ENCODE measurements at regions not wholly inside any gene's neighbourhood (a gene's known extent, or its start where the extent isn't known, plus 50 kb on each side); places are given as distances from the start of the nearest gene placed in this dataset.

GRCh38 chr17:27382025-27382424, 74.2 kb upstream of the KSR1 start:
- Mint-ChIP-seq H3K4me3 (no peak overlapping the region), H3K27me3 (ENCODE audit: low read depth) (peaks cover 26% of the 10 kb centered on the region), H3K4me1 (ENCODE audit: low read depth) (peaks cover 6% of the 10 kb centered on the region), H3K27ac (no peak overlapping the region), H3K9me3 (no peaks in the 10 kb centered on the region), H3K36me3 (ENCODE audit: low read depth) (no peaks in the 10 kb centered on the region)
- no peak for DNase-seq (ENCODE audit: low spot score)

GRCh38 chr17:27384261-27384701, 72.0 kb upstream of the KSR1 start:
- peaks cover 16% of the 10 kb centered on the region for H3K27me3 Mint-ChIP-seq (ENCODE audit: low read depth)
- no peaks in the 10 kb centered on the region for H3K9me3 Mint-ChIP-seq
- no peak for DNase-seq (ENCODE audit: low spot score)
- H3K4me3 Mint-ChIP-seq: no peak overlapping the region
- H3K36me3 Mint-ChIP-seq (ENCODE audit: low read depth): no peaks in the 10 kb centered on the region
- H3K27ac Mint-ChIP-seq: no peak overlapping the region
- H3K4me1 Mint-ChIP-seq (ENCODE audit: low read depth): peaks cover 11% of the 10 kb centered on the region

- Mint-ChIP-seq H3K27me3 (ENCODE audit: low read depth) (peaks cover 11% of the 10 kb centered on the region), H3K36me3 (ENCODE audit: low read depth) (no peaks in the 10 kb centered on the region), H3K4me3 (no peak overlapping the region), H3K27ac (no peak overlapping the region), H3K9me3 (no peaks in the 10 kb centered on the region), H3K4me1 (ENCODE audit: low read depth) (peaks cover 11% of the 10 kb centered on the region)
- DNase-seq (ENCODE audit: low spot score): no peak
Observed at GRCh38 chr17:27384726-27385125, 71.5 kb upstream of the KSR1 start.

- Mint-ChIP-seq H3K27me3 (ENCODE audit: low read depth) (peaks cover 5% of the 10 kb centered on the region), H3K36me3 (ENCODE audit: low read depth) (no peaks in the 10 kb centered on the region), H3K27ac (no peak overlapping the region), H3K9me3 (no peaks in the 10 kb centered on the region), H3K4me3 (no peak overlapping the region), H3K4me1 (ENCODE audit: low read depth) (peaks cover 11% of the 10 kb centered on the region)
- no peak for DNase-seq (ENCODE audit: low spot score)
Observed at GRCh38 chr17:27385626-27386025, 70.6 kb upstream of the KSR1 start.

GRCh38 chr17:27386206-27387075, 69.8 kb upstream of the KSR1 start:
- H3K4me3 Mint-ChIP-seq: no peak overlapping the region
- H3K9me3 Mint-ChIP-seq: no peaks in the 10 kb centered on the region
- H3K27me3 Mint-ChIP-seq (ENCODE audit: low read depth): peaks cover 1% of the 10 kb centered on the region
- DNase-seq (ENCODE audit: low spot score): no peak
- peaks cover 5% of the 10 kb centered on the region for H3K4me1 Mint-ChIP-seq (ENCODE audit: low read depth)
- H3K36me3 Mint-ChIP-seq (ENCODE audit: low read depth): no peaks in the 10 kb centered on the region
- H3K27ac Mint-ChIP-seq: no peak overlapping the region

- DNase-seq (ENCODE audit: low spot score): no peak
- no peaks in the 10 kb centered on the region for H3K9me3 Mint-ChIP-seq
- no peak overlapping the region for H3K4me3 Mint-ChIP-seq
- peaks cover 5% of the 10 kb centered on the region for H3K4me1 Mint-ChIP-seq (ENCODE audit: low read depth)
- no peak overlapping the region for H3K27ac Mint-ChIP-seq
- peaks cover 20% of the 10 kb centered on the region for H3K27me3 Mint-ChIP-seq (ENCODE audit: low read depth)
- no peaks in the 10 kb centered on the region for H3K36me3 Mint-ChIP-seq (ENCODE audit: low read depth)
Observed at GRCh38 chr17:27389542-27390140, 66.6 kb upstream of the KSR1 start.

- Mint-ChIP-seq H3K36me3 (ENCODE audit: low read depth) (no peaks in the 10 kb centered on the region), H3K4me1 (ENCODE audit: low read depth) (peaks cover 5% of the 10 kb centered on the region), H3K27ac (no peak overlapping the region), H3K9me3 (no peaks in the 10 kb centered on the region), H3K27me3 (ENCODE audit: low read depth) (peaks cover 29% of the 10 kb centered on the region), H3K4me3 (no peak overlapping the region)
- no peak for DNase-seq (ENCODE audit: low spot score)
Observed at GRCh38 chr17:27390540-27390939, 65.7 kb upstream of the KSR1 start.

- no peak for DNase-seq (ENCODE audit: low spot score)
- Mint-ChIP-seq H3K4me3 (no peak overlapping the region), H3K4me1 (ENCODE audit: low read depth) (peaks cover 5% of the 10 kb centered on the region), H3K27me3 (ENCODE audit: low read depth) (peaks cover 32% of the 10 kb centered on the region), H3K9me3 (no peaks in the 10 kb centered on the region), H3K36me3 (ENCODE audit: low read depth) (no peaks in the 10 kb centered on the region), H3K27ac (no peak overlapping the region)
Observed at GRCh38 chr17:27391427-27391826, 64.8 kb upstream of the KSR1 start.

- no peaks in the 10 kb centered on the region for H3K4me1 Mint-ChIP-seq (ENCODE audit: low read depth)
- no peaks in the 10 kb centered on the region for H3K9me3 Mint-ChIP-seq
- no peak overlapping the region for H3K4me3 Mint-ChIP-seq
- no peak for DNase-seq (ENCODE audit: low spot score)
- peaks cover 40% of the 10 kb centered on the region for H3K27me3 Mint-ChIP-seq (ENCODE audit: low read depth)
- H3K27ac Mint-ChIP-seq: no peak overlapping the region
- no peaks in the 10 kb centered on the region for H3K36me3 Mint-ChIP-seq (ENCODE audit: low read depth)
Observed at GRCh38 chr17:27396045-27396444, 60.2 kb upstream of the KSR1 start.

- Mint-ChIP-seq H3K4me1 (ENCODE audit: low read depth) (no peaks in the 10 kb centered on the region), H3K9me3 (no peaks in the 10 kb centered on the region), H3K27me3 (ENCODE audit: low read depth) (peaks cover 34% of the 10 kb centered on the region), H3K27ac (no peak overlapping the region), H3K36me3 (ENCODE audit: low read depth) (no peaks in the 10 kb centered on the region), H3K4me3 (no peak overlapping the region)
- DNase-seq (ENCODE audit: low spot score): no peak
Observed at GRCh38 chr17:27396941-27397340, 59.3 kb upstream of the KSR1 start.

- Mint-ChIP-seq H3K4me3 (no peak overlapping the region), H3K36me3 (ENCODE audit: low read depth) (no peaks in the 10 kb centered on the region), H3K27ac (no peak overlapping the region), H3K9me3 (no peaks in the 10 kb centered on the region), H3K4me1 (ENCODE audit: low read depth) (no peaks in the 10 kb centered on the region), H3K27me3 (ENCODE audit: low read depth) (peaks cover 26% of the 10 kb centered on the region)
- no peak for DNase-seq (ENCODE audit: low spot score)
Observed at GRCh38 chr17:27398691-27399090, 57.6 kb upstream of the KSR1 start.

- Mint-ChIP-seq H3K27me3 (ENCODE audit: low read depth) (peaks cover 10% of the 10 kb centered on the region), H3K9me3 (no peaks in the 10 kb centered on the region), H3K27ac (no peak overlapping the region), H3K4me1 (ENCODE audit: low read depth) (no peaks in the 10 kb centered on the region), H3K36me3 (ENCODE audit: low read depth) (no peaks in the 10 kb centered on the region), H3K4me3 (no peak overlapping the region)
- no peak for DNase-seq (ENCODE audit: low spot score)
Observed at GRCh38 chr17:27400991-27401390, 55.3 kb upstream of the KSR1 start.

- no peaks in the 10 kb centered on the region for H3K9me3 Mint-ChIP-seq
- no peak for DNase-seq (ENCODE audit: low spot score)
Observed at GRCh38 chr17:27402943-27403342, 53.3 kb upstream of the KSR1 start.

GRCh38 chr17:27403480-27404005, 52.7 kb upstream of the KSR1 start:
- H3K4me3 Mint-ChIP-seq: no peak overlapping the region
- H3K27ac Mint-ChIP-seq: no peak overlapping the region
- no peaks in the 10 kb centered on the region for H3K9me3 Mint-ChIP-seq
- DNase-seq (ENCODE audit: low spot score): no peak
- H3K4me1 Mint-ChIP-seq (ENCODE audit: low read depth): no peaks in the 10 kb centered on the region
- H3K27me3 Mint-ChIP-seq (ENCODE audit: low read depth): peaks cover 5% of the 10 kb centered on the region
- H3K36me3 Mint-ChIP-seq (ENCODE audit: low read depth): no peaks in the 10 kb centered on the region

More at GRCh38 chr17:27402943-27403342, 53.3 kb upstream of the KSR1 start:
- no peak overlapping the region for H3K4me3 Mint-ChIP-seq
- no peaks in the 10 kb centered on the region for H3K4me1 Mint-ChIP-seq (ENCODE audit: low read depth)
- H3K27me3 Mint-ChIP-seq (ENCODE audit: low read depth): peaks cover 9% of the 10 kb centered on the region
- H3K36me3 Mint-ChIP-seq (ENCODE audit: low read depth): no peaks in the 10 kb centered on the region
- no peak overlapping the region for H3K27ac Mint-ChIP-seq

Measured in T-helper 2 cell treated with Interferon-gamma antibody and Interleukin-4, amounts not matched to agents 5 μg/mL and 100 μg/mL, for 36 hours (primary cell).